GM12865 (cell line): ENCODE measurements at regions not wholly inside any gene's neighbourhood (a gene's known extent, or its start where the extent isn't known, plus 50 kb on each side); places are given as distances from the start of the nearest gene placed in this dataset.
"Not testable (repeated sequence)": the region's sequence is repeated elsewhere in the genome, so short reads cannot be mapped to it uniquely, and the experiment has no call there.

Source experiments
- DNase-seq: peaks from one replicate; pipeline ENCODE4 v3.0.0; 2010; ENCODE audit warnings: low read depth
- H3K4me3 ChIP-seq: 2 replicates; pipeline ENCODE4 v1.5.1; 2011; ENCODE audit warnings: mild to moderate bottlenecking, low read depth, low read length, control low read depth
- TF ChIP-seq, protein P1 (sequence below): IDR thresholded peaks from 2 replicates; pipeline ENCODE4 v1.5.1; 2011; ENCODE audit warnings: low read length, control low read depth, low read depth, inconsistent platforms; ENCODE audit not compliant: insufficient read depth; ENCODE audit errors: missing control alignments

DNA sequence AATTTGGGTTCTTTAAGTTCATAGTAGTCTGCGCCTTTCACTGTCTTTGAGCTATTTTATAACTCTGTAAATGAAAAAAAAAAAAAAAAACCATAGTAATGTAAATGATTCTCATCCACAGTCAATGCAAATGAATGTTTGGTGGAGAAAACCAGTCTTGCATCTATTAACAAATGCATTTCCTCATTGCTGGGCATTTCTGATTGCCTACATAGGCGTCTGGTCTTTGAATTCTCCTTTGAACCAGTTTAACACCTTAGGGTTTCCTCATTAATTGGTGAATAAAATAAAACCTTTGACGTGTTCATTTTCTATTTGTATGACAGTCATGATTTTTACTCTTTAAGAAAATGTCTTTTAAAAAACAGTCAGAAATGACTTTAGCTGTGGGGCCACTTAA, 114.8 kb downstream of the C12orf75 start:
- no peak for DNase-seq
- no peak overlapping the region for H3K4me3 ChIP-seq
- TF ChIP-seq, protein P1, sequence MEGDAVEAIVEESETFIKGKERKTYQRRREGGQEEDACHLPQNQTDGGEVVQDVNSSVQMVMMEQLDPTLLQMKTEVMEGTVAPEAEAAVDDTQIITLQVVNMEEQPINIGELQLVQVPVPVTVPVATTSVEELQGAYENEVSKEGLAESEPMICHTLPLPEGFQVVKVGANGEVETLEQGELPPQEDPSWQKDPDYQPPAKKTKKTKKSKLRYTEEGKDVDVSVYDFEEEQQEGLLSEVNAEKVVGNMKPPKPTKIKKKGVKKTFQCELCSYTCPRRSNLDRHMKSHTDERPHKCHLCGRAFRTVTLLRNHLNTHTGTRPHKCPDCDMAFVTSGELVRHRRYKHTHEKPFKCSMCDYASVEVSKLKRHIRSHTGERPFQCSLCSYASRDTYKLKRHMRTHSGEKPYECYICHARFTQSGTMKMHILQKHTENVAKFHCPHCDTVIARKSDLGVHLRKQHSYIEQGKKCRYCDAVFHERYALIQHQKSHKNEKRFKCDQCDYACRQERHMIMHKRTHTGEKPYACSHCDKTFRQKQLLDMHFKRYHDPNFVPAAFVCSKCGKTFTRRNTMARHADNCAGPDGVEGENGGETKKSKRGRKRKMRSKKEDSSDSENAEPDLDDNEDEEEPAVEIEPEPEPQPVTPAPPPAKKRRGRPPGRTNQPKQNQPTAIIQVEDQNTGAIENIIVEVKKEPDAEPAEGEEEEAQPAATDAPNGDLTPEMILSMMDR, result no peak

DNA sequence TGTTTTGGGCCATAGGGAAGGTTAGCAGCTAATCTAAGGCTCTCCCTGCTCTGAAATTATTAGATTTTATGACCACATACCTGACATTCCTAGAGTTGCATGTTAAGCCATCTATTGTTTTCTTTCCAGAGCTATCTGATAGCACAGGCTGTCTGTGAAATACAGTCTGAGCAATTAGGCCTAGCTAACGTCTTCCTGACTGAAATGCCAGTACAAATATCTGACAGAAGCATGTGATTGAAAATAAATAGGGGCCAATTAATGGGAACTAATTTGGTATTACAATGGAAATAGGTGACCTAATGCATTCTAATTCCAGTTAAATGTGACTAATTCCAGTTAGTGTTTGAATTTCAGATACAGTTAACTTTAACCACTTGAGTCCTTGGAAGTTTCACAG, 115.2 kb downstream of the C12orf75 start:
- DNase-seq, result no peak
- TF ChIP-seq, protein P1, result no peak
- H3K4me3 ChIP-seq, result no peak overlapping the region

DNA sequence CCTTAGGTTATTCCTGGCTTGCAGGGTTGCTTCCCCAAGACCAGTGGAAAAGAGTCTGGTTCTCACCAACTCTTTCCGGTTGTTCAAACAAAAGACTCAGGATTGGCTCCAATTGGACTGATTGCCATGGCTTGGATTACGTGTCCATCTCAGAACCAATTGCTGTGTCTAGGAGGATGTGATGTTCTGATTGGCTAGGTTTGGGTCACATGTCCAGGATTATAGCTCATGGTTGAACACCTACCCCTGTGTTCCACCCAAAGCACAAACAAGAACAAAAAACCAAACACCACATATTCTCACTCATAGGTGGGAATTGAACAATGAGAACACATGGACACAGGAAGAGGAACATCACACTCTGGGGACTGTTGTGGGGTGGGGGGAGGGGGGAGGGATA, 116.0 kb downstream of the C12orf75 start:
- not testable (repeated sequence) for DNase-seq, H3K4me3 ChIP-seq

DNA sequence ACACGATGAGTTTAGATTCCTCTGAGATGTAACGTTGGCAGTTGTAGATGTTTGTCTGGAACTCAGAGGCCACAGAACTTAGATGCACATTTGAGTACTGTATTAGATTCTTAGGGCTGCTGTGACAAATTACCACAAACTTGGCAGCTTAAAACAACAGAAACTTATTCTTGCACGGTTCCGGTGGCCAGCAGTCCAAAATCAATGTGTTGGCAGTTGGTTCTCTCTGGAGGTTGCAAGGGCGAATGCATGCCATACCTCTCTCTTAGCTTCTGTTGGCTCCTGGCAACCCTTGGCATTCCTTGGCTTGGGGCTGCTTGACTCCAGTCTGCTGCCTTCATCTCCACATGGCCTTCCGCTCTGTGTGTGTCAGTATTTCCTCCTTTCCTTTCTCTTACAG, 118.9 kb downstream of the C12orf75 start:
- TF ChIP-seq, protein P1, result no peak
- no peak for DNase-seq
- H3K4me3 ChIP-seq, result no peak overlapping the region

DNA sequence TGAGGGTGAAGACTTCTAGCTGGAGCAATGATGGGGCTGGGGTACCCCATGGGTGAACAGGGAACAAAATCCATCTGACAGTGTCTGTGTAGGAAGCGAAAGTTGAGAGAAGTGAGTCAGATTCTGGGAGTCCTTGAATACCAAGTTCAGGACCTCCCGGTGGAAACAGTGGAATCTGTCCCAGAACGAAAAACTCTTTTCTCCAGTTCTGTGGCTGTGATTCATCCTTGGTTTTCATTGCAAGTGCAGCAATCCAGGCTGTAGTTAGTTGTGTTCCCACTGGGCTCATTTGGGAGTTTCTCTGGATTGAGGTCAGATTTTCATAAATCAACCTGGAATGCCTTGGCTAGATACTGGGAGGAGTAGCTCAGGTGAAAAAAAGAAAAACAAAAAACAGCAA, 120.7 kb downstream of the C12orf75 start:
- H3K4me3 ChIP-seq, result no peak overlapping the region
- TF ChIP-seq, protein P1, result no peak
- no peak for DNase-seq

DNA sequence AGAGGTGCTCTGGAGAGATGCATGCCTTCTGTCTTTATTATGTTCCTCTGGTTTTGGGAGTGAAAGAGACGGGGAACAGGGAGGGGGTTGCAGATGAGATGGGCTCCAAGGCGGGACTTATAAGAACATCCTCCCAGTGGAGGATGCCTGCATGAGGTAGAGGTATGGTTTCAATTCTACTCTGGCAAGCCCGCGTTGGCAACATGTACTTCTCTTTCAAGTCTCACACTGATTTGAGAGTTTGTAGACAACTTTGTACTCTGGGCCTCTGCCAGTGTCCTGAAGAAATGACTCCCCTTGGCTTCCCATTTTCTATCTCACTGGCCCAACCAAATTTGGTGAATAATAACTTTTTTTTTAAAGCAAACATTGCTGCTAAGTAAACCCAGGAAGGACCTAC, 121.3 kb downstream of the C12orf75 start:
- no peak for DNase-seq
- TF ChIP-seq, protein P1, result no peak

DNA sequence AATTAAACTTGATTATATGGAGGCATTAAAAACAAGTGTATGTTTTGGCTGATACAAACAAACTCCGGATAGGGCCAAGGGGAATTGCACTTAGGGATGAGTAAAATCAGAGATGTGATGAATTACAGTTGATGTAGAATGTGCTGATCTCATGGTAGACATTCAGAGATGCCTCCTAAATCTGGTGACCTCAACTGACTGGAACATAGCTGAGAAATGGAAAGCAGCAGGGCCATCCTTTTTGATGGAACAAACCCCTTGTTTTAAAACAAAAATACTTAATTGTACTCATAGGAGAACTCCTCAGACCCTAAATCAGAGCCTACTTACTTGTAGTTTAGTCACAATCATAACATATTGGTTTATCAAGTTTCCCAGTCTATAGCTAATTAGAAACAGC, 122.8 kb downstream of the C12orf75 start:
- no peak for DNase-seq
- H3K4me3 ChIP-seq, result no peak overlapping the region
- TF ChIP-seq, protein P1, result no peak

More for the DNA sequence above, 121.3 kb downstream of the C12orf75 start:
- H3K4me3 ChIP-seq, result no peak overlapping the region
